ENCODE measurements at regions not wholly inside any gene's neighbourhood (a gene's known extent, or its start where the extent isn't known, plus 50 kb on each side); places are given as distances from the start of the nearest gene placed in this dataset.
"Not testable (repeated sequence)": the region's sequence is repeated elsewhere in the genome, so short reads cannot be mapped to it uniquely, and the experiment has no call there.

GRCh38 chr5:125484742-125485641 lies 738.6 kb upstream of the ZNF608 start:
- DNase-seq: peak; percentile 35 to 77 (median 66)

GRCh38 chr5:125485771-125486170 lies 739.3 kb upstream of the ZNF608 start:
- peak in 1 of 4 experiments; percentile 3 for DNase-seq

DNA sequence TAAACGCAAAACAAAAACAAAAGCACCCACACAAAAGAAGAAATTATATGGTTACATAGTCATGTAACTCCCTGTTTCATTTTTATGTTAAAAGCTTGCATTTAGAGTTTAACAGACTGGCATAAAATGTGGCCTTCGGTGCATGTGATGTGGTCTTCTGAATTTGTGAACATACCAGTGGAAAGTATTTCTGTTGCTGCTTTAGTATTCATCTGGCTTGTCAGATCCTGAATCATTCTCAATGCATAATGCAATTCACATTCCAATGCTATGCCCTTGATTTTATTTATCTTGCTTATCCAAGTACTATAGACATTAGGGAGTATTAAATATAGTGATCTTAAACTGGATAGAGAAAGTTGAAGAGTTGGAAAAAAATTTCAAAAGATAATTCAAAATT lies 740.2 kb upstream of the ZNF608 start:
- no peak for DNase-seq

DNA sequence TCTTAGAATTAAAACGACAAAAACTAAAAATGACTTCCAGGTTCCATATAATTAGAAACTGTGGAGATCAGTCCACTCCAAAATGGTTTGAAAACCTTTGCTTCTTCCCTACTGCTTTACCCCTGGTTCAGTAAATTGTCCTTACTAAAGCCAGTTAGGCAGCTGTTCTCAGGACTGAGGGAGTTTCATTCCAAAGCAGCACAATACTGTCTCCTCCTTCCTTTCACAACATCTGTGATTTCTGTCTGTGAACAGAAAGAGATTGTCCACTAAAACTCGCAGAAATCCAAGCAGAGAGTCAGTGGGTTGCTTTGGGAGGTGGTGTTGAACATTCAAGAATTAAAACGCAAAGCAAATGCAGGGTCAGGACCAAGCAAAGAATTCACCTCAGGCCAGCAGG lies 740.8 kb upstream of the ZNF608 start:
- DNase-seq: no peak

GRCh38 chr5:125487652-125488051 lies 741.2 kb upstream of the ZNF608 start:
- not testable (repeated sequence) for DNase-seq

DNA sequence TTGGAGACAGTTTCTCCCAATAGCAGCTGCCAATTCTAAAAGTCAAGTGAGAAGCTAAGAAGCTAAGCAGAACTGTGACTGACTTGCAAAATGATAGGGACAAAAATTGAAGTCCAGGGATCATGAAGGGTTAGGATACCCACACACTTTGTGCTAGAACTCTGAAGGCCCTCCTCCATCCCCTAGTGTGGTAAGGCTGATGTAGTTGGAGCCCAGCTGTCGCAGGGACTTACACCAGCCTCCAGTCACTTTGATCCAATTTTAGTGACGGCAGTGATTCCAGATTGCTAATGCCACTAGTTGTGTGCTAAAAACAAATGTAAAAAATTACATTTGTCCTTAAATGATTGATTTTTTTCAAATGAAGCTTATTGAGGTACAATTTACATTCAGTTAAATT lies 742.7 kb upstream of the ZNF608 start:
- no peak for DNase-seq

DNA sequence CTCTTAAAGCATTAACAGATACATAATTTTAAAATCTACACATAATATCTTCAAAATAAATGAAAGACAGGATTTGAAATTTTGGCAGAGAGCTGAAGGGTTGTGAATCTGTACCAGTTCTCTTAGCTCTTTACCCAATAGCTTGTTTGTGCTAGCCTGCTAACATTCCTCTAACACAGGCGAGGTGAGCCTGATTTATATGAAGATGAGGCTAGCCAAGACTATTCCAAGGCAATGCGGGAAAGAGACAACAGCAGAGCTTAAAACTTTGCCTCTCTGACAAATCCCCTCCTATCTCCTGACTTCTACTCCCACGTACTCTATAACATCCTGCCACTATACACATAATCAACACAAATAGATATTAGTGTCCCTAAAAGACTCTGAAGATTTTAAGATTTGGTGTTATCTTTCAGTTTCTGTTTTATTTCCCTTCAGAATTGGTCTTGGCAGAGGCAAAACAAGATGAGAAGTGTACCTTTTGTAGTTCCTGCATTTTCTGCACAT lies 745.6 kb upstream of the ZNF608 start:
- DNase-seq: no peak

GRCh38 chr5:125492977-125493376 lies 746.5 kb upstream of the ZNF608 start:
- no peak for DNase-seq

DNA sequence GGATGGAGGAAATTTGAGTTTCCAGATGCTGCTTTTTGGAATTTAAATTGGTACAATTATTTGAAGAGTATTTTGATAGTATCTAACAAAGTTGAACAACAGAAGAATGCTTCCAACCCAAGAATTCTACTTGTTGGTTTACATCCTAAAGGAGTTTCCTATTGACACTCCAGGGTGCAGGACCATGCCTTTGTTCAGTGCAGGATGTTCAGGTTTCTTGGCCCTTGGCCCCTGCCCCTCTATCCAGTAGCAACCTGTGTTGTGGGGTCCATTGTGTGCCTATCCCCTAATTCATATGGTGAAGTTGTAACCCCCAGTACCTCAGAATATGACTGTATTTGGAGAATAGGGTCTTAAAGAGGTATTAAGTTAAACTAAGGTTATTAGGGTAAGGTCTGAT lies 750.0 kb upstream of the ZNF608 start:
- no peak for DNase-seq

DNA sequence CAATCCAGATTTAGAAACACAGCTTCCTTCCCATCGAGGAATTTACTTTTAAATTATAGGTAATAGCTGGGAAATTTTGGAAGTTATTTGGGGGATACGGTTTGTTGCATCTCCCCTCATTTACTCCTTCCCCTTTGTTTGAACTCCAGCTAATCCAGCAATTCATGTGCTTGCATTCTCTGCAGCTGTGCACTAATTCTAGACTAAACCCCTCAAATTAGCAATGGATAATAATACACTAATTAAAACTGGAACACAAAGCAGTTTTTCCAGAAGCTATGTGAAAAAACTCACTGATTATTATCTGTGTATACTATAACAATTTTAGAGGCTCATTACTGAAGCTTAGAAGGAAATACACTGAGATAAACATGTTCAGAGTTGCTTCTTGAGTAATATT lies 751.2 kb upstream of the ZNF608 start:
- no peak for DNase-seq

- no peak for DNase-seq
Observed at GRCh38 chr5:125499636-125500332, 753.3 kb upstream of the ZNF608 start.

- no peak for DNase-seq
Observed at GRCh38 chr5:125501396-125501795, 755.0 kb upstream of the ZNF608 start.

DNA sequence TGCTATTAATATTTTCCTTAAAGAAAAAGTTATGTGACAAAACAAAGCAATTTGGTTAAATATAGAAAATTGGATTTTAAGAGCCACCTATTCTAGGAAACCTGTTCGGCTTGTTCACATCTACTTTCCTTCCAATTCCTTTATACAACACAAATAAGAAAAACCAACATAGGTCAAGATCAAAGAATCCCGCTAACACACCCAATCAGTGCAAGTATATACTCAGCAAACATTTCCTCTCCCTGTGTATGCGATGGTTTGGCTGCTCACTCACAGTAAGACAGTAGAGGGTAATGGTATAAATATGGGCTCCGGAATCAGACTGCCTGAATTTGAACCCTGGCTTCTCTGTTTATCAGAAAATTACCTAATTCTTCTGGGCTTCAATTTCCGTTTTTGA lies 757.5 kb upstream of the ZNF608 start:
- no peak for DNase-seq

GRCh38 chr5:125505115-125505514 lies 758.7 kb upstream of the ZNF608 start:
- no peak for DNase-seq

DNA sequence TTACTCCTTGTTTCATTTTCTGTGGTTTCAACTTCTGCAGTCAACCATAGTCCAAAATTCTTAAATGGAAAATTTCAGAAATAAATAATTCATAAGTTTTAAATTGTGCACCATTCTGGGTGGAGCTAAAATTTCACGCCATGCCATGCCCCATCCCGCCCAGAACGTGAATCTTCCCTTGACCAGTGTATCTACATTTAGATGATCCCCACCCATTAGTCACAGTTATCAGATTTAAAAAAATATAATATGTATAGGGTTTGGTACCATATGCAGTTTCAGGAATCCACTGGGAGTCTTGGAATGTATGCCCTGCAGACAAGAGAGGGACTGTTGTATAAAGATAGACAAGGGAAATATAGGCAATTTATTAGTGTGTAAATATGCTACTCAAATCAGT lies 759.7 kb upstream of the ZNF608 start:
- no peak for DNase-seq

DNA sequence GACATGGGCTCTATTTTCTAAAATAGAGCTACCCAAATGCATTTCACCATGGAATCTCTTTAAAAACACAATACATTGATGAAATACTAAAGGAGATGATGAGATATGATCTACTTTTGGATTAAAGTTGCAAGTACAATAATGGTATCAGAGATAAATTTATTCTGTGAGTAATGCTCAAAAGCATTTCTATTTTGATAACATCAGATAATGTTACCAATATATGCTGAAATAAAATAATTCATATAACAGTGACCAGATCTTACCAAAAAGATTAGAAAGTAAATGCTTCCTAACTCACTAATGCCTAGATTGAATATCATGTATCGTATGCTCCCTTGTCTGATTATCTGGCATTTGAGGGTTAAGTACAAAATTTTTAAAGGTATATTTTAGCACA lies 761.8 kb upstream of the ZNF608 start:
- no peak for DNase-seq

GRCh38 chr5:125510651-125511050 lies 764.2 kb upstream of the ZNF608 start:
- DNase-seq: peak in 3 of 4 experiments; percentile 2 to 22 (median 5)

GRCh38 chr5:125517973-125518550 lies 771.6 kb upstream of the ZNF608 start:
- DNase-seq: no peak

- no peak for DNase-seq
Observed at GRCh38 chr5:125521289-125521688, 774.9 kb upstream of the ZNF608 start.

- DNase-seq: no peak
Observed at GRCh38 chr5:125525356-125525755, 778.9 kb upstream of the ZNF608 start.

DNA sequence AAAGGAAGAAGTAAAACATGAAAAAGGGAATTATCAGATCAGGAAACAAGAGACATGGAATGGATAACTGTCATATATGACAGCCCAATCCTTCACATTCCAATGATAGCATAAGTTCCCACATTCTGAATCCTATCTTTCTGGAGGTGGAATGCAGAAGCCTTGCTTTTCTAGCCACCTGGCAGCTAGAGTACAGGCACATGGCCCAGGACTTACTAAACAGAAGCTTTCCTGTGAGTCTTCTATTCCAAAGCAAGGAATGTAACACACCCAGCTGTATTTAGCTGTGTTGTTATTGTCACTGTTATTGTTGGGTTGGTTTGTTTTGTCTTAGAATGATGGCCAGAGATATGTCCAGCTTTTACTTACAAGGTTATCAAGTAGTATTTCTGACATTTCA lies 780.5 kb upstream of the ZNF608 start:
- no peak for DNase-seq

- no peak for DNase-seq
Observed at GRCh38 chr5:125528881-125529280, 782.4 kb upstream of the ZNF608 start.

DNA sequence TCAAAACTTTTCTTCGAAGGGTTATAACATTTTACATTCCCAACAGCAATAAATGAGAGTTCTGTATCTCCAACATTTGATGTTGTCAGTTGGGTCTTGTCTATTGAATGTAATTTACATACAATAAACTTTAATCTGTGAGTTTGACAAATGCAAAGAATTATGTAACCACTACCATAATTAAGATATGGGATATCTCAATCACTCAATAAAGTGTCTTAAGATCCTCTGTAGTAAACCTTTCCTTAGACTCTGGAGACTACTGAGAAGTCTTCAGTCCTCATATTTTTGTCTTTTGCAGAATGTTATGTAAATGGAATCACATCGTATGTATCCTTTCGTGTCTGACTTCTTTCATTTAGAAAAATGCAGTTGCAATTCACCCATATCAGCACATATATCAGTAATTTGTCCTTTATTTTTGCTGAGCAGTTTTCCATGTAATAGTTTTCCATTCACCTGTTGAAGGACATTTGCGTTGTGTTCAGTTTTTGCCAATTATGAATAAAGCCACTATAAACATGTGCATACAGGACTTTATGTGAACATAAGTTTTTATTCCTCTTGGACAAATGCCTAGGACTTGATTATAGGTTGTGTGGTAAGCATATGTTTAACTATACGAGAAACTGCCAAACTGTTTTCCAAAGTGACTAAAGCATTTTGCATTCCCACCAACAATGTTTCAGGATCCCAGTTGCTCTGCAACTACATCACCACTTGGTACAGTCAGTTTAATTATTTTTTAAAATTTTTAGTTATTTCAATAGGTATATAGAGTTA lies 784.6 kb upstream of the ZNF608 start:
- no peak for DNase-seq
